ENCODE measurements at regions not wholly inside any gene's neighbourhood (a gene's known extent, or its start where the extent isn't known, plus 50 kb on each side); places are given as distances from the start of the nearest gene placed in this dataset.
A peak's percentile ranks its signal among the peaks of the same experiment; 100 is the strongest.

GRCh38 chr19:13610039-13610691, 103.9 kb upstream of the CACNA1A start:
- POLR2A ChIA-PET = no interaction called here
- CTCF ChIA-PET = no interaction called here
- DNase-seq = no peak
- no peaks in the 10 kb centered on the region for H3K9me3 Mint-ChIP-seq
- H3K27me3 Mint-ChIP-seq = no peaks in the 10 kb centered on the region
- H3K27ac Mint-ChIP-seq = no peak overlapping the region
- H3K36me3 Mint-ChIP-seq (ENCODE audit: low read depth) = no peaks in the 10 kb centered on the region
- H3K4me1 Mint-ChIP-seq = peaks cover 4% of the 10 kb centered on the region
- no peak overlapping the region for H3K4me3 Mint-ChIP-seq

GRCh38 chr19:13606156-13606555, 99.9 kb upstream of the CACNA1A start:
- no peaks in the 10 kb centered on the region for H3K36me3 Mint-ChIP-seq (ENCODE audit: low read depth)
- ChIA-PET CTCF (interaction anchor here (1.8 kb wide), 1 partner anchor 256 kb away, joined by 5 read pairs; no protein-coding TSS in a partner anchor), POLR2A (no interaction called here)
- H3K4me3 Mint-ChIP-seq = no peak overlapping the region
- no peaks in the 10 kb centered on the region for H3K9me3 Mint-ChIP-seq
- H3K27me3 Mint-ChIP-seq = peaks cover 5% of the 10 kb centered on the region
- DNase-seq = no peak
- peaks cover 4% of the 10 kb centered on the region for H3K4me1 Mint-ChIP-seq
- H3K27ac Mint-ChIP-seq = no peak overlapping the region

- Mint-ChIP-seq H3K4me3 (no peak overlapping the region), H3K27me3 (peaks cover 5% of the 10 kb centered on the region), H3K4me1 (peaks cover under 1% of the 10 kb centered on the region), H3K27ac (no peak overlapping the region), H3K36me3 (ENCODE audit: low read depth) (no peaks in the 10 kb centered on the region), H3K9me3 (no peaks in the 10 kb centered on the region)
- no peak for DNase-seq
- CTCF ChIA-PET = no interaction called here
- POLR2A ChIA-PET = no interaction called here
These were observed 98.8 kb upstream of the CACNA1A start for GRCh38 chr19:13604902-13605586.

GRCh38 chr19:13600802-13601201, 94.5 kb upstream of the CACNA1A start:
- CTCF ChIA-PET = interaction anchor here (0.8 to 1.2 kb wide), 2 partner anchors 11 to 149 kb away, joined by 3 to 4 read pairs; no protein-coding TSS in a partner anchor
- no peak for DNase-seq

GRCh38 chr19:13600091-13600490, 93.8 kb upstream of the CACNA1A start:
- H3K4me3 Mint-ChIP-seq = no peak overlapping the region
- H3K9me3 Mint-ChIP-seq = no peaks in the 10 kb centered on the region
- peaks cover 2% of the 10 kb centered on the region for H3K4me1 Mint-ChIP-seq
- ChIA-PET CTCF (interaction anchor here (0.7 to 0.8 kb wide), 2 partner anchors 12 to 150 kb away, joined by 3 to 4 read pairs; no protein-coding TSS in a partner anchor), POLR2A (no interaction called here)
- no peak overlapping the region for H3K27ac Mint-ChIP-seq
- H3K27me3 Mint-ChIP-seq = peaks cover 12% of the 10 kb centered on the region
- no peaks in the 10 kb centered on the region for H3K36me3 Mint-ChIP-seq (ENCODE audit: low read depth)
- no peak for DNase-seq

More at GRCh38 chr19:13600802-13601201, 94.5 kb upstream of the CACNA1A start:
- Mint-ChIP-seq H3K27me3 (peaks cover 11% of the 10 kb centered on the region), H3K4me3 (no peak overlapping the region), H3K4me1 (peaks cover 2% of the 10 kb centered on the region), H3K27ac (no peak overlapping the region), H3K9me3 (no peaks in the 10 kb centered on the region), H3K36me3 (ENCODE audit: low read depth) (no peaks in the 10 kb centered on the region)
- POLR2A ChIA-PET = no interaction called here

- no peaks in the 10 kb centered on the region for H3K9me3 Mint-ChIP-seq
- POLR2A ChIA-PET = no interaction called here
These were observed 93.4 kb upstream of the CACNA1A start for GRCh38 chr19:13599681-13600080.

GRCh38 chr19:13598098-13598497, 91.8 kb upstream of the CACNA1A start:
- Mint-ChIP-seq H3K27me3 (peaks cover 9% of the 10 kb centered on the region), H3K27ac (no peak overlapping the region), H3K36me3 (ENCODE audit: low read depth) (no peaks in the 10 kb centered on the region), H3K4me3 (no peak overlapping the region), H3K4me1 (peaks cover 2% of the 10 kb centered on the region), H3K9me3 (no peaks in the 10 kb centered on the region)
- ChIA-PET CTCF (interaction anchor here (0.7 to 2.0 kb wide), 3 partner anchors 124 to 264 kb away, joined by 3 to 11 read pairs (median 4); no protein-coding TSS in a partner anchor), POLR2A (interaction anchor here (1.3 kb wide), 1 partner anchor 266 kb away, joined by 3 read pairs; no protein-coding TSS in a partner anchor)
- DNase-seq = no peak

More at GRCh38 chr19:13599681-13600080, 93.4 kb upstream of the CACNA1A start:
- Mint-ChIP-seq H3K27me3 (peaks cover 12% of the 10 kb centered on the region), H3K27ac (no peak overlapping the region), H3K36me3 (ENCODE audit: low read depth) (no peaks in the 10 kb centered on the region), H3K4me3 (no peak overlapping the region), H3K4me1 (peaks cover 2% of the 10 kb centered on the region)
- DNase-seq = no peak
- CTCF ChIA-PET = interaction anchor here (0.7 kb wide), 1 partner anchor 12 kb away, joined by 3 read pairs; no protein-coding TSS in a partner anchor

- POLR2A ChIA-PET = interaction anchor here (1.3 kb wide), 1 partner anchor 266 kb away, joined by 3 read pairs; no protein-coding TSS in a partner anchor
- peaks cover 2% of the 10 kb centered on the region for H3K4me1 Mint-ChIP-seq
- peaks cover 9% of the 10 kb centered on the region for H3K27me3 Mint-ChIP-seq
- CTCF ChIA-PET = interaction anchor here (0.7 to 2.0 kb wide), 3 partner anchors 124 to 264 kb away, joined by 3 to 11 read pairs (median 4); no protein-coding TSS in a partner anchor
- DNase-seq = peak; percentile 57
- no peaks in the 10 kb centered on the region for H3K36me3 Mint-ChIP-seq (ENCODE audit: low read depth)
- H3K27ac Mint-ChIP-seq = no peak overlapping the region
- H3K4me3 Mint-ChIP-seq = no peak overlapping the region
- H3K9me3 Mint-ChIP-seq = no peaks in the 10 kb centered on the region
These were observed 91.4 kb upstream of the CACNA1A start for GRCh38 chr19:13597640-13598039.

- no peak overlapping the region for H3K27ac Mint-ChIP-seq
- POLR2A ChIA-PET = no interaction called here
- H3K4me3 Mint-ChIP-seq = no peak overlapping the region
- peak; percentile 81 for DNase-seq
- no peaks in the 10 kb centered on the region for H3K27me3 Mint-ChIP-seq
- no peaks in the 10 kb centered on the region for H3K4me1 Mint-ChIP-seq
- no peaks in the 10 kb centered on the region for H3K36me3 Mint-ChIP-seq (ENCODE audit: low read depth)
- CTCF ChIA-PET = interaction anchor here (0.6 to 3.4 kb wide), 17 partner anchors 11 to 1502 kb away, joined by 3 to 43 read pairs (median 4); no protein-coding TSS in a partner anchor
- no peaks in the 10 kb centered on the region for H3K9me3 Mint-ChIP-seq
These were observed 82.9 kb upstream of the CACNA1A start for GRCh38 chr19:13588957-13589833.

- CTCF ChIA-PET = interaction anchor here (1.7 kb wide), 1 partner anchor 307 kb away, joined by 4 read pairs; no protein-coding TSS in a partner anchor
- Mint-ChIP-seq H3K4me3 (no peak overlapping the region), H3K9me3 (no peaks in the 10 kb centered on the region)
These were observed 79.2 kb upstream of the CACNA1A start for GRCh38 chr19:13585512-13585911.

GRCh38 chr19:13583753-13584152, 77.5 kb upstream of the CACNA1A start:
- ChIA-PET CTCF (interaction anchor here (1.0 to 1.7 kb wide), 2 partner anchors 8 to 305 kb away, joined by 3 to 4 read pairs; no protein-coding TSS in a partner anchor), POLR2A (no interaction called here)
- Mint-ChIP-seq H3K4me1 (no peaks in the 10 kb centered on the region), H3K27ac (no peak overlapping the region), H3K9me3 (no peaks in the 10 kb centered on the region), H3K4me3 (no peak overlapping the region), H3K27me3 (no peaks in the 10 kb centered on the region), H3K36me3 (ENCODE audit: low read depth) (no peaks in the 10 kb centered on the region)
- DNase-seq = no peak

More at GRCh38 chr19:13585512-13585911, 79.2 kb upstream of the CACNA1A start:
- POLR2A ChIA-PET = no interaction called here
- no peak for DNase-seq
- no peaks in the 10 kb centered on the region for H3K36me3 Mint-ChIP-seq (ENCODE audit: low read depth)
- no peaks in the 10 kb centered on the region for H3K4me1 Mint-ChIP-seq
- no peak overlapping the region for H3K27ac Mint-ChIP-seq
- H3K27me3 Mint-ChIP-seq = no peaks in the 10 kb centered on the region

GRCh38 chr19:13583114-13583513, 76.8 kb upstream of the CACNA1A start:
- no peaks in the 10 kb centered on the region for H3K27me3 Mint-ChIP-seq
- H3K4me1 Mint-ChIP-seq = no peaks in the 10 kb centered on the region
- CTCF ChIA-PET = interaction anchor here (1.0 kb wide), 1 partner anchor 8 kb away, joined by 3 read pairs; no protein-coding TSS in a partner anchor
- H3K4me3 Mint-ChIP-seq = no peak overlapping the region
- H3K36me3 Mint-ChIP-seq (ENCODE audit: low read depth) = no peaks in the 10 kb centered on the region
- H3K9me3 Mint-ChIP-seq = no peaks in the 10 kb centered on the region
- no peak overlapping the region for H3K27ac Mint-ChIP-seq
- POLR2A ChIA-PET = no interaction called here
- DNase-seq = no peak

All from activated CD4-positive, alpha-beta memory T cell treated with anti-CD3 and anti-CD28 coated beads, Interleukin-2, amount 10 ng/mL, durations not matched to agents 7 days and 5 days (primary cell).